ENCODE measurements at regions not wholly inside any gene's neighbourhood (a gene's known extent, or its start where the extent isn't known, plus 50 kb on each side); places are given as distances from the start of the nearest gene placed in this dataset.
A peak's percentile ranks its signal among the peaks of the same experiment; 100 is the strongest.

- DNase-seq = no peak
Measured at GRCh38 chr6:104572901-104573300, 286.8 kb downstream of the HACE1 start.

GRCh38 chr6:104566411-104566810 lies 293.3 kb downstream of the HACE1 start:
- DNase-seq = no peak

- DNase-seq = no peak
Measured at GRCh38 chr6:104563306-104563705, 296.4 kb downstream of the HACE1 start.

DNA sequence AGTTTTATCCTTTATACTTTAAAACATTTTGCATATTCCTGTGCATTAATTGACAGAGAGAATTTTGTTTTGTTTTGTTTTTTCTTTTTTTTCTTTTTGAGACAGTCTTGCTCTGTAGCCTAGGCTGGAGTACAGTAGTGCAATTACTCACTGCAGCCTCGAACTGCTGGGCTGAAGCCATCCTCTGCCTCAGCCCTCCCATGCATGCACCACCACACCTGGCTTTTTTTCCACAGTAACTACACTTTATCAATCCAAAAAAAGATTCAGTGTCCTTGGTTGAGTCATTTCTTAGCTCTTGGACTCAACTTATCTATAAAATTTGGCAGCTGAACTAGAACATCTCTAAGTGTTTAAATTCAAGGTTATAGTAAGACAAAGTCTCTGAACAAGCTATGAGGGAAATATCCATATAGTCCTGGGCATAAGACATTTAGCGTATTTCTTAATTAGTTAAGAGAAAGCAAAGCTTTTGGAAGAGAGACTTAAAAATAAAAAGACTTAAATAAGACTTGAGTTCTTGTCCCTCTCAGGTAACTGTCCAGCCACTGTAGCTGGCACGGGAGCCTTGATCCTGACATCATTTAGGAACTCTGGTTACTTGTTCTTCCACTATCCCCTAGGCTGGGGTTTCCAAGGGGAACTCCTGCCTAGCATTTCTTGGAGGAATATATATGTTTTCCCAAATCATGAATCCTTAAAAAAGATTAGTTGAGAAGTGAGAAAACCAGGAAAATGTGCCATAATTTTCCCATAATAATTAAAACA lies 300.1 kb downstream of the HACE1 start:
- no peak for DNase-seq

- no peak for DNase-seq
Measured at GRCh38 chr6:104558746-104559145, 301.0 kb downstream of the HACE1 start.

GRCh38 chr6:104548297-104548696 lies 311.4 kb downstream of the HACE1 start:
- no peak for DNase-seq

DNA sequence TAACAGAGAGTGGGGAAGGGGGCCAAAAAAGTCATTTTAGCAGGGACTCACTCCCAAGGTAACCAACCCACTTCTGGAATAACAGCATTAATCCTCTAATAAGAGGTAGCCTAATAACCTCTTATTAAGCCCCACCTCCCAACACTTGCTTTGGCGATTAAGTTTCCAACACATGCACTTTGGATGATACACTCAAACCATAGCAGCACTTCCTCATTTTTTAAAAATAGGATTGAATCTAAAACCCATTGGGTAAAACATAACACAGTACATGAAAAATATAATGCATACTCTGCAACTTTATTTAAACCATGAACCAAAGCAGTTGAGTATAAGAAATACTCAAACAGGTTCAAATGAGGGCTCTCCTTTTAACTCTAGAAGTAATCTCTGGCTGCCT lies 318.3 kb downstream of the HACE1 start:
- no peak for DNase-seq

GRCh38 chr6:104540743-104541142 lies 319.0 kb downstream of the HACE1 start:
- DNase-seq = no peak

- no peak for DNase-seq
Measured at GRCh38 chr6:104539173-104539572, 320.5 kb downstream of the HACE1 start.

DNA sequence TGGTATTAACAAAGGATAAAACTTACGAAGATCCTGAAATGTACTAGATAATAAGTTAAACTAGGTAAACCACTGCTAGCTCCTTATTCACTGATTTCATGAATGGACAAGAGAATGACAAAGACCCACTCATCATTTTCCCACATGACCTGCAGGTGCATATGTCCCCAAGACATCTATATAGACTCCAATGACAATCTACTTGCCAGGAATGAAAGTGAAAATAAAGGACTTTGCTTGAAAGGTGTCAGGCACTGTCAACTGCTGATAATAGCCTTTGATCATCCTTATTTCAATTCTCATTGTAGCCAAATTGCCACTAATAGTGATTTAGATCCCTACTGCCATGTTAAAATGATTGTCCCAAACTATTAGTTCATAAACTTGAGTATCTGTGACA lies 321.8 kb downstream of the HACE1 start:
- no peak for DNase-seq

DNA sequence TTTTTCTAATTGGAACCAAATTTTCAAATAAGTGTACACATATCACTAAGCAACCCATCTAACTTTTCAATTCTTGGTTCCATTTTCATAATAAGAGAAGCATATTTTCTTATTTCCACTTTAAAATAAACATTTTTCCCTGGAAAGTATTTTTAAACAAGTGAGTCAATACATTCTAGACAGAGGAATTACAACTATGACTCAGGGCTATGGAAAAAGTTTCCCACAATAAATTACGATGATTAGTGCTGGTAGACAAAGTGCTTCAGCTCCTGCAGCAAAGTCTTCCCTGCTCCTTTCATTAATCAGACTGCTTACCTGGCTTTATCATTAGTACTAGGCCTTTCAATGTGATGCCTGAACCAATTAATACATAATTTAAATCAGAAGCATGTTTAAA lies 322.5 kb downstream of the HACE1 start:
- DNase-seq = no peak

GRCh38 chr6:104532462-104532861 lies 327.3 kb downstream of the HACE1 start:
- no peak for DNase-seq

DNA sequence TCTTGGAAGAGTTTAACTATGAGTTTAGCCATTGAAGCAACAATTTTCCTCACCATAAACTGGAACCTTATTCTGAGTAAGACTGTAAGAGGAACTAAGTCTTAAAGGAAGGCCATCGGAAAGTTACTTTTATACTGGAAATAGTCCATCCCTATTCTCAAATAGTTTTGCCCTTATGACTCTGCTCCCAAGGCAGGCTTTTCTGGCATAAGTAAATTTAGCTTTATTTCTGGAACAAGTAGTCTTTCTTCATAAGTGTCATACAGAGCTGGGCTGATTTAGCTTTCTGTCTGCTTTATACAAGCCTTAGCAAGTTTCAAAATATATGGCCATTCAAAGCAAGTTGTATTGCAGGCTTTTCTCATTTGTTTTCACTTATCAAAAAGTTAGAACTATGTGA lies 328.1 kb downstream of the HACE1 start:
- DNase-seq = no peak

DNA sequence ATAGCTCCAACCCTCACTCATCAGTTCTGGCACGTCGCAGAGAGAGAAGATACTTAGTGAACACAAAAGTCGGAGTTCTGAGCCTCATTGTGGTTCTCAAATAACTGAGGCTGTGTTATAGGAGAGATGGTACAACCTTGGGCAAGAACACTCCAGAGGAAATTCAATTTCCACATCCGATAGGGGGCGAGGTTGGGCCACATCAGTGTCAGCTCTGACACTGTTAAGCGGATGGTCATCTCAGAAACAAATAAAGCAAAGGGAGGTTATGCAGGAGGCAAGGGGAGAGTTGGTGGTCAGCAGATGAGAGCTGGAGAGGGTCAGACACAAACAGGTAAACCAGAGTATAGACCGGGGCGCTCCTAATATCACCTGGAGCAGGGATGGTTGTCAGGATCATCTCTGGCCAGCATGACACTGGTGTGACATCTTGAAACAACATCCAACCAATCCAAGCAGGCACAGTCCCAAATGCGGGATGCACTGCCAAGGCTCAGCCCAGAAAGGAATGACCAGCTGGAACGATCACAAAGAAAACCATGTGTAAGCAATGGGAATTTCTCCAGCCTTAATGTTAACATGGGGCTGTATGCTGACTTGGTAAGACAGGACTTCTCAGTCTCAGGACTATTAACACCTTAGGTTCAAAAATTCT lies 331.8 kb downstream of the HACE1 start:
- DNase-seq = peak; percentile 42

DNA sequence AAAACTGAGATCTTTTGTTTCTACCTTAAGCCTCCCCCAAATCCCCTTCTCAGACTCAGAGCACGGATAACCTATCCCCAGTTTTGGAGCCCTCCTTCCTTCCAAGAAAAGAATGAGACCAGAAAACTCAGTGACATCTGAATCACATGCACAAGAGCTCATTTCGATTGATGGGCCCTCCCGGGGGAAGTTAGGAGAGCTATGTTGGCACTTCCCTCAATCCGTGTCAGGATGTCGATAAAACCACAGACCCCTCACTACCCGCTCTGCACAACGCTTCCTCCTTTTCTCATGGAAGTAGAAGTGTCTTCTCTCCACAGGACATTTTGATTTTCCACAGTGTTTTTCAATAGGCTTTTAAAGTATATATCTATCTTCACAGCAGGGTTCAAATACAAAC lies 332.4 kb downstream of the HACE1 start:
- DNase-seq = no peak

DNA sequence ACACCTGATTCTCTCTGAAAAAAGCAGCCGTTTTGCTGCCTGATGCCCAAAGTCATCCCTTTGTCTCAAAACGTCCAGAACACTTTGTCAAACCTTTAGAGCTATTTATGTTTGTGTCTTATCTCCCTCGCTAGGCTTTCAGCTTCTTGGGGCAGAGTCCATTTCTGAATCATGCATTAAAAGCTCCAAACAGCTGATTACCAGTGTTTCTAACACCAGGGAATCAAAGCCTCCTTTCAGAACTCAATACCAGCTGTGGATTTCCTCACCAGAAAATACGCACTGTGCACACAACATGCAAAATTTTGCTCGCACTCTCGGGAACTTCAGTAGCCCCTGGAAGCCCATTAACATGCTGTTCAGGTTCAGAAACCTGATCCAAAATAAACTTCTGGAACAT lies 333.3 kb downstream of the HACE1 start:
- DNase-seq = peak; percentile 28

- DNase-seq = peak; percentile 87
Measured at GRCh38 chr6:104525677-104526322, 333.9 kb downstream of the HACE1 start.

- DNase-seq = no peak
Measured at GRCh38 chr6:104522533-104522932, 337.2 kb downstream of the HACE1 start.

DNA sequence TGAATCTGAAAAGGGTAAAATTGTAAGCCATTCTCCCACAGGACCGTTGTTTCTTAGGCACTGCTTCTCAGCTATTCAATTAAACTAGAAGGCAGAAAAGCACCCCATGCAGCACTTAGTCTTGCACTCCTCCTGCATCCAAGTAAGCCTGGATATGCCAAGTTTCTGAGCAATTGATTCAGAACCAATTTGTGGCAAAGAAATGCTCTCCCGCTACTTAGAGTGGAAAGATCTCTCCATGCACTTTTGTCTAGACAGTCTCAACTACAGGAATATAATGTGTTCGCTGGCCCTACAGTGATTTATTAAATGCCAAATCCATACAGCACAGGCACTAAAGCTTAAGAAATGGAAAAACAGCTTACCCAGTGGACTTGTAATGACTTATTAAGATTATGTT lies 338.5 kb downstream of the HACE1 start:
- DNase-seq = no peak

DNA sequence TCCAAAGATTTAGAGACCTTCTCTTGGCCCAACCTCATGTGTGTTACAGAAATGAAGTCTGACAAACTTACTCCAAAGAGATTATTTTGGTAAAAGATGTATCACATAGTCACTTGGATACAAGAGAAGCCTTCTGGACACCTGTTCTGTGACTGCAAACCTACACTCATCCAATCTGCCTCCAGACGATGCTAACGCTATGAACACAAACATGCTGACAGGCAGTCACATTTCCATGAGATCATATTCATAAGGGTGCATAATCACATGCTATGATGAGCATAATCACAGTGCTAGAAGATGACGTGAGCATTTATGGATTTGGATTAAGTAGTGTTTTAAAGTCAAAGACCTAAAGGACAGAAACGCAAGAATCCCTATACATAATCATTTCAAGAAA lies 340.2 kb downstream of the HACE1 start:
- DNase-seq = no peak

DNA sequence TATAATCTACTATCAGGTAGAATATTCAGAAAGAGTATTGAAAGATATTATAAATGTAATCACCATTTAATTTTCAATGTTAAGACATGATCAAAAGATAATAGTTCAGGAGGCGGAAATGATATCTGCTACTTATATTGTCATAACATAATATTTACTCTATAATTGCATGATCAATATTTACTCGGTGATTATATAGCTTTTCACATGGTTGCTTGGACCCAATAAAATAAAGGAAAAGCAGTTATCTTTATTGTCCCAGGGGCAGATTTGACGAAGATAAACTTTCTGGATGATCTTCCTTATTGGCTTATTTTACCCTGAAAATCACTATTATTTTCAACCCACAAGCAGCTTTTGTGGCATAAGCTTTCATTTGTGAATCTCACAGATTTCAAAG lies 350.4 kb downstream of the HACE1 start:
- DNase-seq = peak; percentile 79

DNA sequence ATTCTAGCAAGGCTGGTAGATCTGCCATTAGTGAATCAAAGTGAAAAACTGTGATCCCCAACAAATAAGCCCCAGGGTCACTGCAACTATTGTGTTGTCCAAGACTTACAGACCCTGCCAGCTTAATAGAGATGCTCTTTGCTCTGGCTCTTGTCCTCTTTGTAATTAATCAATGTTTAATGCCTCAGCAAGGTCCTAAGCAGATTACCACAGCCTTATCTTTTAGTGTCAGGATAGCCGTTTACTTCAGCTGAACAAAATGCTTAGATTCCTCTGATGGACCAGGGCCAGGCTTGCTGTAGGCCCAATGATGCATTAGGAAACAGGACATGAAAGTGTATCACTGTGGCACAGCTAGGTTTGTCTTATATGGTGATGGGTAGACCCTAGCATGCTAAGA lies 353.3 kb downstream of the HACE1 start:
- DNase-seq = no peak

GRCh38 chr6:104505838-104506237 lies 353.9 kb downstream of the HACE1 start:
- no peak for DNase-seq

GRCh38 chr6:104500265-104500664 lies 359.5 kb downstream of the HACE1 start:
- DNase-seq = no peak

Measured in NCI-H146 (cell line).